GM19240 (cell line): ENCODE measurements at regions not wholly inside any gene's neighbourhood (a gene's known extent, or its start where the extent isn't known, plus 50 kb on each side); places are given as distances from the start of the nearest gene placed in this dataset.
"Not testable (repeated sequence)": the region's sequence is repeated elsewhere in the genome, so short reads cannot be mapped to it uniquely, and the experiment has no call there.

Experiments used
- DNase-seq: peaks from one replicate; pipeline ENCODE4 v3.0.0; 2011; ENCODE audit warnings: low spot score; ENCODE audit not compliant: insufficient read length

- DNase-seq, result no peak
Observed at GRCh38 chr3:98702166-98702565, 61.0 kb upstream of the ST3GAL6 start.

DNA sequence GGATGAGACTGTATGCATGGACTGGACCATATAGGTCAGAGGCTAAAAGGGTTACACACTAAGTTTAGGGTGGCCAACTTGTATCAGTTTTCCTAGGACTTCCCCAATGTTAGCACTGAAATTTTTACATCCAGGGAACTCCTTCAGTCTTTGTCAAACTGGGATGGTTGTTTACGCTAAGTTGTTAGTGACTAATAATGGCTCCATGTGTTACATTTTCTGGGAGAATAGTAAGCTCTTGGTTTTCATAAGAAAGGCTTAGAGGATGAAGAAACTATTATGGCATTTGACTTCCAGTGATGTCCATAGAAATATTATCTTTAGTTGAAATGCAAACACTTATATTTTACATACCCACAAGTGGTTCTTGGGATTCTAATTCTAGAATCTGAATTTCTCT, 57.9 kb upstream of the ST3GAL6 start:
- DNase-seq, result no peak

- no peak for DNase-seq
Observed at GRCh38 chr3:98705694-98706093, 57.4 kb upstream of the ST3GAL6 start.

- not testable (repeated sequence) for DNase-seq
Observed at GRCh38 chr3:98708681-98709080, 54.5 kb upstream of the ST3GAL6 start.

DNA sequence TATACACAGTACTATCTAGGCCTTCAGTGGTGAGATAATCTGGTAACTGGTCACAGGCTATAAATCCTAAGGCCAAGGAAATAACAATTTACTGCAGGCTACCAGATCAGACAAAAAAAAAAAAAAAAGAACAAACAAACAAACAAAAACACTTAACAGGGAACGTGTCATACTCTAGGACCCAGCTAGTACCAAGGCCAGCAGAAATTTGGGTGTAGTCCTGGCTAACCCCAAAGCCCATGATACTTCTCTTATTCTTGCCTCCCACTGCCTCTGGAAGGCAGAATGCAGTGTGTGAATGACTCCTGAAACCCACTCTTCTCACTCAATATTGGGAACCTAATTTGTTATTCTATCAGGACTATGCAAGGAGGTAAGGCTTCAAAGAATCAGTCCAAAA, 53.7 kb upstream of the ST3GAL6 start:
- no peak for DNase-seq

- DNase-seq, result no peak
Observed at GRCh38 chr3:98710067-98710659, 53.0 kb upstream of the ST3GAL6 start.

GRCh38 chr3:98711426-98711825, 51.7 kb upstream of the ST3GAL6 start:
- DNase-seq, result no peak

GRCh38 chr3:98712726-98713125, 50.4 kb upstream of the ST3GAL6 start:
- DNase-seq, result no peak

DNA sequence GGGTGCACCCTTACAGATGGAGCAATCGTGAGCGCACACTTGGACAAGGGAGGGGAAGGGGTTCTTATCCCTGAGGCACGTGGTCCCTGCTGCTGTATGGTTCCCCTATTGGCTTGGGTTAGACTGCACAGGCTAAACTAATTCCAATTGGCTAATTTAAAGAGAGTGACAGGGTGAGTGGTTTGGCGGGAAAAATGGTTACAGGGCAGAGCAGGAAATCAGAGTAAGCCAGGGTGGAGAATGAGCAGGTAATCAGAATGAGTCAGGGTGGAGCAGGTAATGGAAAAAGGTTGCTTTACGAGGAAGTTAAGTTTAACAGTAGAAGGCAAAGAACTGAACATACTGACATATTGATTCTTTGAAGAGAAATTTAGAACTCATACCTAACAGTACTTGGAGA, 49.8 kb upstream of the ST3GAL6 start:
- not testable (repeated sequence) for DNase-seq
